Brain microvascular endothelial cell (primary cell): ENCODE measurements at regions not wholly inside any gene's neighbourhood (a gene's known extent, or its start where the extent isn't known, plus 50 kb on each side); places are given as distances from the start of the nearest gene placed in this dataset.

Experiments used
- DNase-seq: peaks from one replicate; pipeline ENCODE4 v3.0.0-alpha.2; 2020
- H3K27ac ChIP-seq: fragments of 250-450 bp; sonication (Bioruptor Pico); 2 replicates; pipeline ENCODE4 v1.5.1; 2020; ENCODE audit warnings: mild to moderate bottlenecking, moderate library complexity
- H3K27me3 ChIP-seq: fragments of 250-450 bp; sonication (Bioruptor Pico); replicated peaks from 2 replicates; pipeline ENCODE4 v1.5.1; 2020; ENCODE audit warnings: mild to moderate bottlenecking
- H3K36me3 ChIP-seq: fragments of 250-450 bp; sonication (Bioruptor Pico); replicated peaks from 2 replicates; pipeline ENCODE4 v1.5.1; 2020; ENCODE audit warnings: mild to moderate bottlenecking
- H3K4me3 ChIP-seq: 2 replicates; pipeline ENCODE4 v1.5.1; 2011; ENCODE audit warnings: low read depth, mild to moderate bottlenecking, control low read depth, low read length, moderate library complexity
- in situ Hi-C: cut with HindIII; loops from 2 replicates; pipeline ENCODE4 v1.10.0; 2017; ENCODE audit warnings: low sequenced_read_pairs, low pct_ligation_motif_present
- TF ChIP-seq, protein P1 (sequence below): IDR thresholded peaks from 2 replicates; pipeline ENCODE4 v1.5.1; 2011; ENCODE audit warnings: low read depth, mild to moderate bottlenecking, moderate library complexity, low read length, control low read depth, inconsistent platforms; ENCODE audit errors: missing control alignments

DNA sequence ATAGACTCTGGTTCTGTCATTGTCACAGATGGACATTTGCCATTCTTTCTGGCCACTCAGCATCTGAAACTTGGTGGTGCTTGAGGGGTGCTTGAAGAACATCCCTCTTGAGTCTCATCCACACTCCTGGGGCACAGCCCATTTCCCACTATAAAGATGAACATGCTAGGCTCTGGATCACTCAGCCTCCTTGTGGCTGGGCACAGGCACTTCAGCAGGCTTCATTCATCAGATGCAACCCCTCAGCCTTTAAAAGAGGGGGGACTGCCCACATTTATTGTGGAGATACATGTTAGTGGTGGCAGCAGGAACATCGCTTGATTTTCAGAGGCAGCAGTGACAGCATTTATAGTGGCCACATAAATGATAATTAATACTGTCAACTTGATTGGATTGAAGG lies 124.7 kb upstream of the NIPBL start:
- in situ Hi-C loops, result no loop called here
- TF ChIP-seq, protein P1, sequence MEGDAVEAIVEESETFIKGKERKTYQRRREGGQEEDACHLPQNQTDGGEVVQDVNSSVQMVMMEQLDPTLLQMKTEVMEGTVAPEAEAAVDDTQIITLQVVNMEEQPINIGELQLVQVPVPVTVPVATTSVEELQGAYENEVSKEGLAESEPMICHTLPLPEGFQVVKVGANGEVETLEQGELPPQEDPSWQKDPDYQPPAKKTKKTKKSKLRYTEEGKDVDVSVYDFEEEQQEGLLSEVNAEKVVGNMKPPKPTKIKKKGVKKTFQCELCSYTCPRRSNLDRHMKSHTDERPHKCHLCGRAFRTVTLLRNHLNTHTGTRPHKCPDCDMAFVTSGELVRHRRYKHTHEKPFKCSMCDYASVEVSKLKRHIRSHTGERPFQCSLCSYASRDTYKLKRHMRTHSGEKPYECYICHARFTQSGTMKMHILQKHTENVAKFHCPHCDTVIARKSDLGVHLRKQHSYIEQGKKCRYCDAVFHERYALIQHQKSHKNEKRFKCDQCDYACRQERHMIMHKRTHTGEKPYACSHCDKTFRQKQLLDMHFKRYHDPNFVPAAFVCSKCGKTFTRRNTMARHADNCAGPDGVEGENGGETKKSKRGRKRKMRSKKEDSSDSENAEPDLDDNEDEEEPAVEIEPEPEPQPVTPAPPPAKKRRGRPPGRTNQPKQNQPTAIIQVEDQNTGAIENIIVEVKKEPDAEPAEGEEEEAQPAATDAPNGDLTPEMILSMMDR, result peak; percentile 50
- Histone ChIP-seq H3K36me3 (no peaks in the 10 kb centered on the region), H3K27me3 (no peaks in the 10 kb centered on the region), H3K27ac (no peak overlapping the region), H3K4me3 (no peak overlapping the region)
- DNase-seq, result no peak

DNA sequence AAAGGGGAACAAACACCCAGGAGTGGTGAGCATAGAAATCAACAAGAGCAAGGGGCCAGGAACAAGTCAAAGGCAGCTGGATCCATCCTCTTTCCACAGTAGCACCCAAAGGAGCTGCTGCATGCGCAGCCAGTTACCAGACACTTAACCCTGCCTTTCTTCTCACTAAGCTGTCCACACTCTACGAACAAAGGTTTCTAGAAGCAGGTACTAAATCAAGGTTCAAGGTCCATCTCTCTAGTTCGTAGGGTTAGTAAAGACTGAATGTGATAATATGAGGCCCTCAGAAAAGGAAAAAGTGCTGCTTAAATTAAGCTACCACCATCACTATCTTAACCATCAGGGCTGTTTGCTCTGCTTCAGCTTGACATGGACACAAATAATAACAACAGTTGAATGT lies 121.2 kb upstream of the NIPBL start:
- no peaks in the 10 kb centered on the region for H3K27me3 ChIP-seq
- H3K36me3 ChIP-seq, result no peaks in the 10 kb centered on the region
- DNase-seq, result no peak
- in situ Hi-C loops, result no loop called here
- TF ChIP-seq, protein P1, result no peak
- H3K4me3 ChIP-seq, result no peak overlapping the region
- no peak overlapping the region for H3K27ac ChIP-seq

DNA sequence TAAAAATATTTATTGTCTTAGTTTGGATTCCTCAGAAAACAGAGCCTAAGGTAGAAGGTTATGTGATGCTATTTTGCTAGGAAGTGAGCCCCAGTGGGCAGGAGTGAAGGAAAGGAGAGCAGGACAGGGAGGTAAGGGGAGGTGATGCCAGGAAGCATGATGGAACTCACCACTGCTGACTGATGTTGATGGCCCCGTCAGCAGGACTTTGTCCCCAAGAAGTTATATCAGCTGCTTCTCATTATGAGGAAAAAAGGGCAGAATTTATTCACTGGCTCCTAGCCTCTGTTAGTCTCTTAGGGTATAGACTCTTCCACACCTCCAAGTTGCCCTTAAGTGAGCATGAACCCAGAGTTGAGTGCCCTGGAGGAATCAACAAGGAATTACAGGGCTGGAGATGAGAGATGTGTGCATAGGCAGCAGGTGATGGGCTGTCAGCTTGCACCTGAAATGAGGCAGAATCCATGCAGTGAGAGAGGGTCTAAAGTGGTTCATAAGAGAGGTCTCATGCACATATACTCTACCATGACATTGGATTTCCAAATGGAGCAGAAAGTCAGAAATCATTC lies 120.6 kb upstream of the NIPBL start:
- H3K36me3 ChIP-seq, result no peaks in the 10 kb centered on the region
- no peak overlapping the region for H3K27ac ChIP-seq
- no peaks in the 10 kb centered on the region for H3K27me3 ChIP-seq
- no peak for DNase-seq
- no peak overlapping the region for H3K4me3 ChIP-seq
- TF ChIP-seq, protein P1, result no peak
- in situ Hi-C loops, result no loop called here

DNA sequence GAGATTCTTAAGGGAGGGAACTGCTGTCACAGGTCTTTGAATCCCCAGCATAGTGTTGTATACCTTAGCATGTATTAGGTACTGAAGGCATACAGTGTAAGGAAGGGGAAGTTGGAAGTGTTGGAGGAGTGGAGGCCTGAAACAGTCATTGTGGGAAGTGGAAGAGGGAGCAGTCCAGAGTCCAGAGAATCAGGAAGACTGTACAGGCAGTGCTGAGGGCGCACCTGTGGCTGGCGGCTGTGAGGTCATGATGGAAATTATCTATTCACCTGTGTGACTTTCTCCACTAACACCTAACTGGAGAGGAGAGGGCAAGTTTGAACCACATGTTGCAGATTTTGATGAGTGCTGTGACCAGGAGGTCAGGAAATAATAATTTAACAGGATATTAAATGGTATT lies 119.7 kb upstream of the NIPBL start:
- no peak for DNase-seq
- in situ Hi-C loops, result no loop called here
- no peaks in the 10 kb centered on the region for H3K36me3 ChIP-seq
- TF ChIP-seq, protein P1, result no peak
- no peak overlapping the region for H3K27ac ChIP-seq
- no peak overlapping the region for H3K4me3 ChIP-seq
- peaks cover 2% of the 10 kb centered on the region for H3K27me3 ChIP-seq

DNA sequence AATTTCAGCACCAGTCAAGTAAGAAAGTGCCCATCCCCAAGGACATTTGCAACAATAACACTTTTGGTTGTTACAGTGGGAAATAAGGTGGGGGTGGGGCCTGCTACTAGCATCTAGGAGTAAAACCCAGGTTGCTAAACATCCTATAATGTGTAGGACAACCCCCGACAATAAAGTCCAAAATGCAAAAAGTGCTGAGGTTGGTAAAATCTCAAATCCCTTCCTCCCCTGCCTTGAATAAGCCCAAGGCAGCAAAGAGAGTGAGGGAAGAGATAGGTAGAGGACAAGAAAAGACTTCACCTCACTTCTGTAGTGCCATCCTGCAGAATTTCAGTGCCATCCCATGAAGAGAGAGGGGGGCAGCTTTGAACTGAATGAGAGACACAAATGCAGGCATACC lies 117.5 kb upstream of the NIPBL start:
- no peak overlapping the region for H3K27ac ChIP-seq
- TF ChIP-seq, protein P1, result no peak
- no peaks in the 10 kb centered on the region for H3K36me3 ChIP-seq
- no peak for DNase-seq
- in situ Hi-C loops, result no loop called here
- H3K27me3 ChIP-seq, result peaks cover 2% of the 10 kb centered on the region
- no peak overlapping the region for H3K4me3 ChIP-seq

DNA sequence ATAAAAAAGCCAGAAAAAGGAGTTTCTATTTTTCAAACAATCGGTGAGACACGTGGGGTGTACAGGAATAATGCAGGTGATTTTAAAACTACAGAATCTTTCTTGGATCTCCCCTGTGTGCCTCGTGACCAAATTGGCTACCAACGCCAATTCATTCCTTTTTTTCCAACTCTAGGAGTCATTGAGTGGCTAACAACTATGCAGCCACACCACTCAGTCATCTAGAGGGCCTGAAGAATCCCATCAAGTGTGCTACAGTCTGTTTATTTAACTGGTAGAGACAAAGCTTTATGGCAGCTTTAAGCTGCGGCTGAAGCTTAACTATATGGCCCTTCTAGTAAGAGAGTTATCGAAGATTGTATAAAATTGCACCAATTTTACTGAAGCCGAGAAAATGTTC lies 113.1 kb upstream of the NIPBL start:
- TF ChIP-seq, protein P1, result no peak
- Histone ChIP-seq H3K4me3 (no peak overlapping the region), H3K27me3 (peaks cover 2% of the 10 kb centered on the region), H3K36me3 (no peaks in the 10 kb centered on the region), H3K27ac (no peak overlapping the region)
- in situ Hi-C loops, result no loop called here
- DNase-seq, result no peak
